ENCODE measurements at regions not wholly inside any gene's neighbourhood (a gene's known extent, or its start where the extent isn't known, plus 50 kb on each side); places are given as distances from the start of the nearest gene placed in this dataset.
"Not testable (repeated sequence)": the region's sequence is repeated elsewhere in the genome, so short reads cannot be mapped to it uniquely, and the experiment has no call there.

GRCh38 chr5:119299242-119299614 lies 56.6 kb upstream of the TNFAIP8 start:
- peak overlapping the region in 1 of 4 donors; percentile 34 for H3K4me3 ChIP-seq
- H3K4me1 ChIP-seq, result peaks cover 0 to 17% (median 7%) of the 10 kb centered on the region in 4 donors
- H3K9me3 ChIP-seq, DNase-seq, H3K36me3 ChIP-seq, H3K27me3 ChIP-seq: not testable (repeated sequence)
- H3K27ac ChIP-seq, result peak overlapping the region in 2 of 4 donors; percentile 52 to 77

GRCh38 chr5:119299615-119300310 lies 56.1 kb upstream of the TNFAIP8 start:
- peak in 1 of 6 experiments; percentile 4 for TF ChIP-seq CTCF (IDR thresholded peaks at IDR 0.05)
- DNase-seq, result peak in 2 of 3 donors; percentile 82 to 87
- H3K27ac ChIP-seq, result peak overlapping the region in 3 of 4 donors; percentile 44 to 77 (median 52)
- H3K36me3 ChIP-seq, H3K27me3 ChIP-seq, H3K9me3 ChIP-seq: not testable (repeated sequence)
- H3K4me3 ChIP-seq, result peak overlapping the region; percentile 24 to 34 (median 30)
- peaks cover 0 to 23% (median 9%) of the 10 kb centered on the region in 4 donors for H3K4me1 ChIP-seq

- no peak for TF ChIP-seq CTCF (IDR thresholded peaks at IDR 0.05)
- TF ChIP-seq POLR2A (IDR thresholded peaks at IDR 0.05), result no peak
- DNase-seq, result no peak
- H3K4me3 ChIP-seq, result peak overlapping the region in 1 of 4 donors; percentile 29
- H3K36me3 ChIP-seq, result no peaks in the 10 kb centered on the region
- peaks cover 0 to 23% (median 9%) of the 10 kb centered on the region in 4 donors for H3K4me1 ChIP-seq
- H3K9me3 ChIP-seq, result no peaks in the 10 kb centered on the region
- H3K27me3 ChIP-seq, result no peaks in the 10 kb centered on the region
- peak overlapping the region in 3 of 4 donors; percentile 44 to 77 (median 51) for H3K27ac ChIP-seq
These were observed 55.5 kb upstream of the TNFAIP8 start for GRCh38 chr5:119300311-119300670.

- no peak for TF ChIP-seq POLR2A (IDR thresholded peaks at IDR 0.05)
- TF ChIP-seq CTCF (IDR thresholded peaks at IDR 0.05), result no peak
- Histone ChIP-seq H3K27me3 (no peaks in the 10 kb centered on the region), H3K9me3 (no peaks in the 10 kb centered on the region), H3K4me1 (peaks cover 0 to 23% (median 9%) of the 10 kb centered on the region in 4 donors), H3K36me3 (no peaks in the 10 kb centered on the region), H3K27ac (peak overlapping the region in 1 of 4 donors; percentile 77), H3K4me3 (no peak overlapping the region)
- DNase-seq, result no peak
These were observed 54.6 kb upstream of the TNFAIP8 start for GRCh38 chr5:119301210-119301609.

- Histone ChIP-seq H3K4me1 (peaks cover 0 to 23% (median 9%) of the 10 kb centered on the region in 4 donors), H3K4me3 (no peak overlapping the region), H3K27ac (no peak overlapping the region), H3K9me3 (no peaks in the 10 kb centered on the region), H3K27me3 (no peaks in the 10 kb centered on the region), H3K36me3 (no peaks in the 10 kb centered on the region)
- TF ChIP-seq CTCF (IDR thresholded peaks at IDR 0.05) (no peak), POLR2A (IDR thresholded peaks at IDR 0.05) (no peak)
- no peak for DNase-seq
These were observed 53.9 kb upstream of the TNFAIP8 start for GRCh38 chr5:119301906-119302305.

- Histone ChIP-seq H3K4me1 (peaks cover 0 to 23% (median 10%) of the 10 kb centered on the region in 4 donors), H3K4me3 (no peak overlapping the region), H3K36me3 (no peaks in the 10 kb centered on the region), H3K27me3 (no peaks in the 10 kb centered on the region), H3K9me3 (no peaks in the 10 kb centered on the region), H3K27ac (peak overlapping the region in 1 of 4 donors; percentile 39)
- TF ChIP-seq POLR2A (IDR thresholded peaks at IDR 0.05) (no peak), CTCF (IDR thresholded peaks at IDR 0.05) (no peak)
- DNase-seq, result no peak
These were observed 53.4 kb upstream of the TNFAIP8 start for GRCh38 chr5:119302449-119302848.

Data from Peyer's patch (tissue), 4 donors.